MM.1S (cell line): ENCODE measurements at regions not wholly inside any gene's neighbourhood (a gene's known extent, or its start where the extent isn't known, plus 50 kb on each side); places are given as distances from the start of the nearest gene placed in this dataset.

Experiments
- DNase-seq: peaks from one replicate; pipeline ENCODE4 v3.0.0-alpha.2; 2015
- H2AFZ ChIP-seq: fragments of 300-600 bp; sonication (generic); 2 replicates; pipeline ENCODE4 v1.6.0; 2016; ENCODE audit warnings: antibody characterized with exemption, low read length
- H3F3A ChIP-seq: fragments of 300-600 bp; sonication (generic); 2 replicates; pipeline ENCODE4 v1.6.1; 2016; ENCODE audit warnings: mild to moderate bottlenecking, antibody characterized with exemption, low read length, moderate library complexity, mixed read lengths; ENCODE audit not compliant: insufficient read depth
- H3K27ac ChIP-seq: fragments of 300-600 bp; sonication (generic); 2 replicates; pipeline ENCODE4 v1.5.1; 2016; ENCODE audit warnings: mild to moderate bottlenecking, low read length
- H3K27me3 ChIP-seq: fragments of 300-600 bp; sonication (generic); replicated peaks from 2 replicates; pipeline ENCODE4 v1.6.0; 2016; ENCODE audit warnings: low read length; ENCODE audit not compliant: insufficient read depth
- H3K36me3 ChIP-seq: fragments of 300-600 bp; sonication (generic); replicated peaks from 2 replicates; pipeline ENCODE4 v1.6.1; 2016; ENCODE audit warnings: mild to moderate bottlenecking, low read length, mixed read lengths; ENCODE audit not compliant: insufficient read depth
- H3K4me1 ChIP-seq: fragments of 300-600 bp; sonication (generic); 2 replicates; pipeline ENCODE4 v1.6.1; 2016; ENCODE audit warnings: low read length, mixed read lengths
- H3K4me2 ChIP-seq: fragments of 300-600 bp; sonication (generic); 2 replicates; pipeline ENCODE4 v1.6.0; 2016; ENCODE audit warnings: low read depth, low read length
- H3K4me3 ChIP-seq: fragments of 300-600 bp; sonication (generic); 2 replicates; pipeline ENCODE4 v1.5.1; 2016; ENCODE audit warnings: low read length, mixed read lengths
- H3K79me2 ChIP-seq: fragments of 300-600 bp; sonication (generic); 2 replicates; pipeline ENCODE4 v1.6.1; 2016; ENCODE audit warnings: mixed run types, low read length, mixed read lengths
- H3K9ac ChIP-seq: fragments of 300-600 bp; sonication (generic); 2 replicates; pipeline ENCODE4 v1.6.1; 2016; ENCODE audit warnings: low read length, mixed read lengths
- H3K9me2 ChIP-seq: fragments of 300-600 bp; sonication (generic); replicated peaks from 2 replicates; pipeline ENCODE4 v1.6.1; 2016; ENCODE audit warnings: mild to moderate bottlenecking, low read length, mixed read lengths; ENCODE audit not compliant: insufficient read depth
- H3K9me3 ChIP-seq: fragments of 300-600 bp; sonication (generic); replicated peaks from 2 replicates; pipeline ENCODE4 v1.6.1; 2016; ENCODE audit warnings: mild to moderate bottlenecking, low read length, mixed read lengths; ENCODE audit not compliant: insufficient read depth
- H4K20me1 ChIP-seq: fragments of 300-600 bp; sonication (generic); 2 replicates; pipeline ENCODE4 v1.6.1; 2016; ENCODE audit warnings: mild to moderate bottlenecking, low read length, moderate library complexity, mixed read lengths; ENCODE audit not compliant: insufficient read depth
- CTCF ChIP-seq: fragments of 300-600 bp; sonication (generic); IDR thresholded peaks from 2 replicates; pipeline ENCODE4 v1.5.1; 2016; ENCODE audit warnings: antibody characterized with exemption, low read length, mixed read lengths
- EZH2 ChIP-seq: fragments of 300-600 bp; sonication (generic); optimal IDR thresholded peaks from 2 replicates; pipeline ENCODE3; 2017; ENCODE audit warnings: low read depth, mild to moderate bottlenecking, antibody characterized with exemption, low read length, mixed read lengths
- EZH2phosphoT487 ChIP-seq: fragments of 300-600 bp; sonication (generic); IDR thresholded peaks from 2 replicates; pipeline ENCODE4 v1.6.1; 2018; ENCODE audit warnings: antibody characterized with exemption, low read length

- Histone ChIP-seq H3K27ac (no peak overlapping the region), H3K36me3 (no peaks in the 10 kb centered on the region), H3F3A (no peaks in the 10 kb centered on the region), H2AFZ (no peak overlapping the region), H3K4me2 (no peak overlapping the region), H3K27me3 (no peaks in the 10 kb centered on the region), H3K9ac (no peak overlapping the region), H3K4me1 (no peaks in the 10 kb centered on the region), H3K4me3 (no peak overlapping the region), H4K20me1 (no peaks in the 10 kb centered on the region), H3K9me2 (no peaks in the 10 kb centered on the region), H3K79me2 (no peaks in the 10 kb centered on the region), H3K9me3 (no peaks in the 10 kb centered on the region)
- TF ChIP-seq EZH2phosphoT487 (no peak), CTCF (no peak), EZH2 (no peak)
- no peak for DNase-seq
These were observed 320.0 kb upstream of the PSMD7 start for GRCh38 chr16:73976644-73977043.

- H3K9me3 ChIP-seq = no peaks in the 10 kb centered on the region
These were observed 323.4 kb upstream of the PSMD7 start for GRCh38 chr16:73973174-73973573.

GRCh38 chr16:73966851-73967250, 329.8 kb upstream of the PSMD7 start:
- Histone ChIP-seq H3K27me3 (no peaks in the 10 kb centered on the region), H3F3A (no peaks in the 10 kb centered on the region), H3K79me2 (no peaks in the 10 kb centered on the region), H3K9me3 (no peaks in the 10 kb centered on the region), H3K9ac (no peak overlapping the region), H2AFZ (no peak overlapping the region), H3K27ac (no peak overlapping the region), H3K4me2 (no peak overlapping the region), H3K4me1 (no peaks in the 10 kb centered on the region), H3K9me2 (no peaks in the 10 kb centered on the region), H3K36me3 (no peaks in the 10 kb centered on the region), H3K4me3 (no peak overlapping the region), H4K20me1 (no peaks in the 10 kb centered on the region)
- no peak for DNase-seq
- TF ChIP-seq EZH2phosphoT487 (no peak), EZH2 (no peak), CTCF (no peak)

More at GRCh38 chr16:73973174-73973573, 323.4 kb upstream of the PSMD7 start:
- no peak for DNase-seq
- Histone ChIP-seq H3K9me2 (no peaks in the 10 kb centered on the region), H3K27ac (no peak overlapping the region), H3K4me2 (no peak overlapping the region), H3K4me1 (no peaks in the 10 kb centered on the region), H2AFZ (no peak overlapping the region), H4K20me1 (no peaks in the 10 kb centered on the region), H3K79me2 (no peaks in the 10 kb centered on the region), H3K4me3 (no peak overlapping the region), H3K27me3 (no peaks in the 10 kb centered on the region), H3K36me3 (no peaks in the 10 kb centered on the region), H3K9ac (no peak overlapping the region), H3F3A (no peaks in the 10 kb centered on the region)
- TF ChIP-seq EZH2phosphoT487 = no peak
- TF ChIP-seq CTCF = no peak
- TF ChIP-seq EZH2 = no peak
